Urinary bladder (tissue), 3 donors: ENCODE measurements at regions not wholly inside any gene's neighbourhood (a gene's known extent, or its start where the extent isn't known, plus 50 kb on each side); places are given as distances from the start of the nearest gene placed in this dataset.
"Not testable (repeated sequence)": the region's sequence is repeated elsewhere in the genome, so short reads cannot be mapped to it uniquely, and the experiment has no call there.

Source experiments
- DNase-seq: peaks from one replicate; pipeline ENCODE4 v3.0.0-alpha.2; 2015; ENCODE audit errors: extremely low spot score
- H3K27ac ChIP-seq: one replicate; pipeline ENCODE4 v1.5.1; 2013; ENCODE audit warnings: low read depth, mild to moderate bottlenecking, moderate library complexity
- H3K36me3 ChIP-seq: one replicate; pipeline ENCODE4 v1.6.1; 2013; ENCODE audit warnings: mild to moderate bottlenecking, moderate library complexity; ENCODE audit not compliant: insufficient read depth
- H3K4me1 ChIP-seq: one replicate; pipeline ENCODE4 v1.6.1; 2013; ENCODE audit warnings: mild to moderate bottlenecking, moderate library complexity; ENCODE audit not compliant: insufficient read depth
- H3K4me3 ChIP-seq: one replicate; pipeline ENCODE4 v1.5.1; 2013; ENCODE audit warnings: low read depth, low read length
- WGBS: extraction: QIAGEN DNeasy Blood & Tissue Kit; methylation state at CpG from one replicate; pipeline ENCODE4 v1.1.7; 2013; 5-methylcytosine and 5-hydroxymethylcytosine counted together
- donor health status: healthy with polysubstance abuse.
- donor health status: healthy.

GRCh38 chr13:50617134-50617721, 226.3 kb downstream of the DLEU7 start:
- Histone ChIP-seq H3K27ac (no peak overlapping the region), H3K4me3 (no peak overlapping the region), H3K36me3 (no peaks in the 10 kb centered on the region), H3K4me1 (no peaks in the 10 kb centered on the region)
- DNase-seq, result peak; percentile 28
- WGBS, result 87% methylated on average over 3 of the region's 3 CpGs

GRCh38 chr13:50618206-50618605, 225.3 kb downstream of the DLEU7 start:
- no peak for DNase-seq
- Histone ChIP-seq H3K27ac (no peak overlapping the region), H3K4me3 (no peak overlapping the region), H3K4me1 (no peaks in the 10 kb centered on the region), H3K36me3 (no peaks in the 10 kb centered on the region)
- WGBS, result 96% methylated on average over 3 of the region's 3 CpGs

- DNase-seq, result no peak
- H3K36me3 ChIP-seq, result no peaks in the 10 kb centered on the region
- no peak overlapping the region for H3K4me3 ChIP-seq
- no peak overlapping the region for H3K27ac ChIP-seq
- no peaks in the 10 kb centered on the region for H3K4me1 ChIP-seq
- WGBS, result 86% methylated on average over 3 of the region's 3 CpGs
Observed at GRCh38 chr13:50626101-50626547, 217.4 kb downstream of the DLEU7 start.

GRCh38 chr13:50627111-50627510, 216.4 kb downstream of the DLEU7 start:
- no peak for DNase-seq
- WGBS, result 95% methylated on average over 1 of the region's 1 CpG
- Histone ChIP-seq H3K36me3 (no peaks in the 10 kb centered on the region), H3K4me1 (no peaks in the 10 kb centered on the region), H3K4me3 (no peak overlapping the region), H3K27ac (no peak overlapping the region)

GRCh38 chr13:50628512-50628911, 215.0 kb downstream of the DLEU7 start:
- H3K4me3 ChIP-seq, H3K36me3 ChIP-seq, H3K4me1 ChIP-seq, H3K27ac ChIP-seq, DNase-seq: not testable (repeated sequence)
- 96% methylated on average over 3 of the region's 3 CpGs for WGBS

- 74% methylated on average over 3 of the region's 3 CpGs for WGBS
- no peak overlapping the region for H3K27ac ChIP-seq
Observed at GRCh38 chr13:50629497-50629896, 214.0 kb downstream of the DLEU7 start.

DNA sequence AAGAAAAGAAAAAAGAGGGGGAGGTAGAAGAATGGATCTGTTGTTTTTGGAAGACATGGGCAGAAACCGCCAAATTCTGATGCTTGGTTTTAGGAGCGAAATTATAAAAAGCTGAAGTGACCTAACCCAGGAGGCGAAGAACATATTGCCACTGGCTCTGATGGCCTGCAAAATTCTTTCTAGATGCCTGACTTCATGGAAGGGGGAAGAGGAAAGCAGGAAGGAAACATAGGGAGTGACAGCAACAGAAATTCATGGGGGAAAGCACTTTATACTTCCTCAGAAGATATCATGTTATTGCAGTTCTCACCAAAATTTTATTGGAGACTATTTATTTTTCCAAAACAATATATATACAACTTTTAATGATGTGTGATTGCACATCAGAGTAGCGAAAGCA, 213.5 kb downstream of the DLEU7 start:
- H3K27ac ChIP-seq, result no peak overlapping the region
- no peaks in the 10 kb centered on the region for H3K36me3 ChIP-seq
- no peak for DNase-seq
- 91% methylated on average over 4 of the region's 4 CpGs for WGBS
- no peak overlapping the region for H3K4me3 ChIP-seq
- no peaks in the 10 kb centered on the region for H3K4me1 ChIP-seq

More at GRCh38 chr13:50629497-50629896, 214.0 kb downstream of the DLEU7 start:
- H3K4me3 ChIP-seq, result no peak overlapping the region
- no peak for DNase-seq
- no peaks in the 10 kb centered on the region for H3K4me1 ChIP-seq
- H3K36me3 ChIP-seq, result no peaks in the 10 kb centered on the region

DNA sequence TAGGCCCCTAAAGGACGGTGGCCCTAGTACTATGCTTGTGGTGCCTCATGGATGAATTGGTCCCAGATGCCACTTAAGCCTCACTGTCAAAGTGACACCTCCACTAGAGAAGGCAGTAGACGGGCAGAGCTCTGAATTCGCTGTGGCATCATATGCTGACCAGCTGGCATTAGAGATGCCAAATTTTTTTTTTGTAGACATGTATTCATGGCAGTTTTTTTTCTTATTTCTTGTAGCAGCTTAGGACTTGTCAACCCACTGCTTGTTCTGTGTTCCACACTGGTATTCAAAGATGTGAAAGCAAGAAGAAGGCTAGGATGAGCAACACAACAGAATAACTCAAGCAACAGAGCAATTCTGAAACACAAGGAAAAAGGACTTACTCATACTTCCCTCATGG, 212.5 kb downstream of the DLEU7 start:
- no peak for DNase-seq
- H3K36me3 ChIP-seq, result no peaks in the 10 kb centered on the region
- WGBS, result 88% methylated on average over 3 of the region's 3 CpGs
- no peak overlapping the region for H3K27ac ChIP-seq
- H3K4me3 ChIP-seq, result no peak overlapping the region
- no peaks in the 10 kb centered on the region for H3K4me1 ChIP-seq

GRCh38 chr13:50634339-50634738, 209.2 kb downstream of the DLEU7 start:
- H3K36me3 ChIP-seq, result no peaks in the 10 kb centered on the region
- DNase-seq, result no peak
- H3K4me1 ChIP-seq, result no peaks in the 10 kb centered on the region
- 95% methylated on average over 3 of the region's 3 CpGs for WGBS
- H3K27ac ChIP-seq, result no peak overlapping the region
- H3K4me3 ChIP-seq, result no peak overlapping the region

DNA sequence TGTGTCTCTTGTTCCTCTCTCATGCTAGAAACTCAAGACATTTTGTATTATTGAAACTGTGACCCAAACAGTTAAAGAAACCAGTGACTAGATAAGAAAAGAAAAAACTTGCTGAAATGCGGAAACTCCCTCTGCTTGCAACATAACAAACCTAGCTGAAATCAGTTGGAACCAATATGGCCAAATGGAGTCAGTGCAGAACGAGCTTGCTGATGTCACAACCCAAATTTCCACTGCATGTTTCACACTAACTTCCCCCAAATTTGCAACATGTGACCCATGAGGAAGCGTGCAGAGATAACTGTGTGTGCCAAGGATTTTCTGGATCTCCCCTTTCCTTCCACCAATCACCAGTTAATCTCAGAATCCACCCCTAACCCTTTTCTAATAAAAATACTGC, 208.0 kb downstream of the DLEU7 start:
- H3K27ac ChIP-seq, result no peak overlapping the region
- no peak for DNase-seq
- WGBS, result 42% methylated on average over 3 of the region's 3 CpGs

GRCh38 chr13:50636007-50636704, 207.3 kb downstream of the DLEU7 start:
- Histone ChIP-seq H3K36me3 (no peaks in the 10 kb centered on the region), H3K4me3 (no peak overlapping the region), H3K27ac (no peak overlapping the region), H3K4me1 (no peaks in the 10 kb centered on the region)
- no peak for DNase-seq
- WGBS, result 82% methylated on average over 7 of the region's 7 CpGs

More for the DNA sequence above, 208.0 kb downstream of the DLEU7 start:
- Histone ChIP-seq H3K4me1 (no peaks in the 10 kb centered on the region), H3K36me3 (no peaks in the 10 kb centered on the region), H3K4me3 (no peak overlapping the region)

DNA sequence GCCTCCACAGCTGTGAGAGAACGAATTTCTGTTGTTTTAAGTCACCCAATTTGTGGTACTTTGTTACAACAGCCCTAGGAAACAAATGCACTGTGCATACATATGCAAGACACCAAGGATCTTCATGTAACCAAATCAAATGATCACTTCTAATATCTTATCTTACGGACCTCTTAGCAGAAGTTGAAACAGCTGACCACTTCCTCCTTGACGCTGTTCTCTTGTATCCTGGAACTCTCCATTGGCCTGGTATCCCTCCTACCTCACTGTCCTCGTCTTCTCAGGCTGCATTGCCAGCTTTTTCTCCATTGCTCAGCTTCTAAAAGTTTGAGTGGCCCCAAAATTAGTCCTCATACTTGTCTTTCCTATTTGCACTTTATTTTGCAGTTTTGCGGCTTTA, 200.4 kb downstream of the DLEU7 start:
- Histone ChIP-seq H3K27ac (no peak overlapping the region), H3K36me3 (no peaks in the 10 kb centered on the region), H3K4me3 (no peak overlapping the region), H3K4me1 (no peaks in the 10 kb centered on the region)
- 88% methylated on average over 5 of the region's 5 CpGs for WGBS
- no peak for DNase-seq

DNA sequence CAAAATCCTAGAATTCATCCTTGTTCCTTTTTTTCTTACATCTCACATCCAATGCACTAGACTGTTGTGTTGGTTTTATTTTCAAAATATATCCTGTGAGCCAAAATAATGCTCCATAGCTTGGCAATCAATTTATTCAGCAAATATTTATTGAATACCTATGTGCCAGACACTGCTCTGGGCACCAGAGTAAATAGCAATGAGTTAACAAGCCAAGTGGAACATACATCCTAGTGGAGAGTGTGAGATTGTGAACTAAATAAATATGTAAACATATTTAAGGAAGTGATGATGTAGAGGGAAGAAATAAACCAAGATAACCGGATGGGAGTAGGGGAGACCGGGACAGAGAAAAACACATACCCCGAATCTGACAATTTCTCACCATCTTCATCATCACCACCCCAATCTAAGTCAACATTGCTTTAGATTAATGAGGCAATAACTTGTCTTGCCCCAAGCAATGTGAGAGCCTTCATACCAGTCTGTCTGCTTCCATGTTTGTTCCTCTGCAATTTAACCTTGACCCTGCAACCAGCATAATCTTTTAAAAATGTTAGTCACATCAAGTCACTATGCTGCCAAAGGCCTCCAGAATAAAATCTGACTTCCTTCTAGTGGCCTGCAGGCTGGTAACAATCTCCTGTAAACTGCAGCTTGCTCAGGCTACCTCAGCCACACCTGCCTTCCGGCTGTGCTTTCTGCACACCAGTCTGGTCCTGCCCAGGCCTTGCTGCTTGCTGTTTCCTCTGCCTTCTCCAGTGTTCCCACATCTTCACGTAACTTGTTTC, 199.2 kb downstream of the DLEU7 start:
- Histone ChIP-seq H3K4me1 (no peaks in the 10 kb centered on the region), H3K27ac (no peak overlapping the region), H3K36me3 (no peaks in the 10 kb centered on the region), H3K4me3 (no peak overlapping the region)
- 85% methylated on average over 5 of the region's 5 CpGs for WGBS
- DNase-seq, result no peak

- Histone ChIP-seq H3K27ac (no peak overlapping the region), H3K4me1 (no peaks in the 10 kb centered on the region), H3K36me3 (no peaks in the 10 kb centered on the region), H3K4me3 (no peak overlapping the region)
- 79% methylated on average over 4 of the region's 4 CpGs for WGBS
- no peak for DNase-seq
Observed at GRCh38 chr13:50645092-50645491, 198.4 kb downstream of the DLEU7 start.
